IMR-90 (cell line): ENCODE measurements at regions not wholly inside any gene's neighbourhood (a gene's known extent, or its start where the extent isn't known, plus 50 kb on each side); places are given as distances from the start of the nearest gene placed in this dataset.

ENCODE experiments used
- ATAC-seq: fragments of 200-7000 bp; cut with Tn5 transposase; 2 replicates; pipeline ENCODE4 v1.9.1; 2020; ENCODE audit warnings: low read depth, mild to moderate bottlenecking, moderate library complexity
- BruUV-seq: library from RNA; stranded (reverse); fragments of 400-500 nt; replicated peaks from 2 replicates; lab custom pipeline; 2021; lab: Mats Ljungman, UMichigan
- CTCF ChIA-PET: fragments of 300-600 bp; formaldehyde crosslinking; extraction: SDS; loops from one replicate; lab custom pipeline; 2021; ENCODE audit warnings: antibody characterized with exemption; lab: Yijun Ruan, JAX
- POLR2A ChIA-PET: fragments of 300-600 bp; sonication (Branson Sonifier 250); formaldehyde crosslinking; loops from one replicate; lab custom pipeline; 2022; ENCODE audit warnings: antibody characterized with exemption; ENCODE audit not compliant: unreplicated experiment; lab: Charles Lee
- DNase-seq: peaks from one replicate; pipeline ENCODE4 v3.0.0; 2013
- H2AFZ ChIP-seq: replicated peaks from 2 replicates; pipeline ENCODE3; 2013; ENCODE audit warnings: low read length, mild to moderate bottlenecking; ENCODE audit not compliant: poor library complexity
- H2AK5ac ChIP-seq: 2 replicates; pipeline ENCODE4 v1.6.1; 2013; ENCODE audit warnings: low read depth, low read length, inconsistent platforms
- H2AK9ac ChIP-seq: replicated peaks from 2 replicates; pipeline ENCODE3; 2013; ENCODE audit warnings: mild to moderate bottlenecking, low read depth, low read length, moderate library complexity; ENCODE audit not compliant: poor library complexity
- H2BK120ac ChIP-seq: 2 replicates; pipeline ENCODE4 v1.6.1; 2013; ENCODE audit warnings: low read depth, low read length, inconsistent platforms
- H2BK15ac ChIP-seq: 3 replicates; pipeline ENCODE4 v1.6.1; 2013; ENCODE audit warnings: low read depth, low read length, inconsistent platforms
- H2BK20ac ChIP-seq: 2 replicates; pipeline ENCODE4 v1.6.1; 2013; ENCODE audit warnings: low read depth, mild to moderate bottlenecking, inconsistent platforms, low read length, moderate library complexity
- H2BK5ac ChIP-seq: 2 replicates; pipeline ENCODE4 v1.6.1; 2013; ENCODE audit warnings: mild to moderate bottlenecking, low read depth, low read length, inconsistent platforms; ENCODE audit not compliant: poor library complexity, severe bottlenecking
- H3K14ac ChIP-seq: replicated peaks from 2 replicates; pipeline ENCODE4 v1.6.1; 2013; ENCODE audit warnings: low read depth, low read length, inconsistent platforms
- H3K18ac ChIP-seq: 2 replicates; pipeline ENCODE4 v1.6.1; 2013; ENCODE audit warnings: low read depth, low read length, control low read depth
- H3K23ac ChIP-seq: 2 replicates; pipeline ENCODE4 v1.6.1; 2013; ENCODE audit warnings: low read depth, low read length, inconsistent platforms
- H3K27ac ChIP-seq: 2 replicates; pipeline ENCODE4 v1.5.1; 2013; ENCODE audit warnings: mild to moderate bottlenecking, control low read depth, low read length; ENCODE audit not compliant: insufficient read depth
- H3K27me3 ChIP-seq: 2 replicates; pipeline ENCODE4 v1.6.1; 2013; ENCODE audit warnings: low read length; ENCODE audit not compliant: control insufficient read depth, insufficient read depth
- H3K36me3 ChIP-seq: 2 replicates; pipeline ENCODE4 v1.6.1; 2013; ENCODE audit warnings: low read length, mixed read lengths; ENCODE audit not compliant: control insufficient read depth, insufficient read depth
- H3K4ac ChIP-seq: 2 replicates; pipeline ENCODE4 v1.6.1; 2013; ENCODE audit warnings: low read depth, low read length, inconsistent platforms
- H3K4me1 ChIP-seq: 2 replicates; pipeline ENCODE4 v1.6.1; 2013; ENCODE audit warnings: low read length, mixed read lengths; ENCODE audit not compliant: control insufficient read depth, insufficient read depth
- H3K4me2 ChIP-seq: 2 replicates; pipeline ENCODE4 v1.6.1; 2013; ENCODE audit warnings: low read depth, mild to moderate bottlenecking, control low read depth, low read length, moderate library complexity
- H3K4me3 ChIP-seq: 2 replicates; pipeline ENCODE4 v1.5.1; 2013; ENCODE audit warnings: low read depth, mild to moderate bottlenecking, control low read depth, low read length, moderate library complexity; ENCODE audit not compliant: insufficient read depth
- H3K56ac ChIP-seq: 2 replicates; pipeline ENCODE4 v1.6.1; 2013; ENCODE audit warnings: low read length, inconsistent platforms; ENCODE audit not compliant: insufficient read depth; ENCODE audit errors: extremely low read depth
- H3K79me1 ChIP-seq, 2 experiments: 2 replicates each; pipeline ENCODE4 v1.6.1; 2013; ENCODE audit warnings: low read length in 2 of 2, inconsistent platforms in 1 of 2, low read depth in 1 of 2
- H3K9ac ChIP-seq: 2 replicates; pipeline ENCODE4 v1.6.1; 2013; ENCODE audit warnings: low read depth, low read length, control low read depth
- H3K9me1 ChIP-seq: 2 replicates; pipeline ENCODE4 v1.6.1; 2013; ENCODE audit warnings: low read length, inconsistent platforms; ENCODE audit not compliant: insufficient read depth
- H3K9me3 ChIP-seq: 2 replicates; pipeline ENCODE4 v1.6.1; 2013; ENCODE audit warnings: low read length; ENCODE audit not compliant: control insufficient read depth, insufficient read depth
- H4K20me1 ChIP-seq: 2 replicates; pipeline ENCODE4 v1.6.1; 2013; ENCODE audit warnings: low read length, inconsistent platforms; ENCODE audit not compliant: insufficient read depth
- H4K5ac ChIP-seq: 2 replicates; pipeline ENCODE4 v1.6.1; 2013; ENCODE audit warnings: mild to moderate bottlenecking, low read depth, low read length, control low read depth
- H4K8ac ChIP-seq, 2 experiments: 2 replicates each; pipeline ENCODE4 v1.6.1; 2013; ENCODE audit warnings: low read depth in 2 of 2, low read length in 2 of 2, control low read depth in 1 of 2, inconsistent platforms in 1 of 2
- H4K91ac ChIP-seq: 2 replicates; pipeline ENCODE4 v1.6.1; 2013; ENCODE audit warnings: low read depth, low read length, inconsistent platforms; ENCODE audit not compliant: insufficient read depth
- BHLHE40 ChIP-seq: fragments of 150-350 bp; IDR thresholded peaks from 2 replicates; pipeline ENCODE4 v1.6.1; 2016; ENCODE audit warnings: mild to moderate bottlenecking, low read depth, low read length
- CEBPB ChIP-seq: IDR thresholded peaks from 2 replicates; pipeline ENCODE4 v1.6.1; 2012; ENCODE audit warnings: low read depth, low read length, improper control_type of control experiment
- CHD1 ChIP-seq: IDR thresholded peaks from 2 replicates; pipeline ENCODE4 v1.6.1; 2012; ENCODE audit warnings: low read depth, low read length, improper control_type of control experiment
- FOS ChIP-seq: fragments of 150-350 bp; IDR thresholded peaks from 2 replicates; pipeline ENCODE4 v1.6.1; 2016; ENCODE audit warnings: low read depth, low read length
- MAFK ChIP-seq: IDR thresholded peaks from 2 replicates; pipeline ENCODE4 v1.6.1; 2012; ENCODE audit warnings: low read depth, low read length, improper control_type of control experiment
- MXI1 ChIP-seq: IDR thresholded peaks from 2 replicates; pipeline ENCODE4 v1.6.1; 2012; ENCODE audit warnings: low read depth, mild to moderate bottlenecking, low read length, moderate library complexity, borderline replicate concordance
- POLR2A ChIP-seq: IDR thresholded peaks from 2 replicates; pipeline ENCODE4 v1.6.1; 2012; ENCODE audit warnings: mild to moderate bottlenecking, low read depth, low read length
- RFX5 ChIP-seq: IDR thresholded peaks from 2 replicates; pipeline ENCODE4 v1.8.0; 2012; ENCODE audit warnings: low read depth, mild to moderate bottlenecking, low read length, moderate library complexity
- SMC3 ChIP-seq: fragments of 150-350 bp; IDR thresholded peaks from 2 replicates; pipeline ENCODE4 v1.6.1; 2016; ENCODE audit warnings: low read depth, mild to moderate bottlenecking, antibody characterized with exemption, low read length, moderate library complexity
- whole genome bisulfite sequencing, 2 experiments: methylation state at CpG; one replicate each; pipeline versions ENCODE4 v1.1.5 to v1.1.7; 2013; ENCODE audit warnings: missing lambda C conversion rate in 2 of 2; ENCODE audit not compliant: insufficient read length in 1 of 2; ENCODE audit errors: extremely low coverage in 2 of 2; 5-methylcytosine and 5-hydroxymethylcytosine counted together
- dilution Hi-C: fragments of 300-500 bp; cut with HindIII; formaldehyde crosslinking; loops from one replicate; pipeline ENCODE4 v1.14.3; 2018; ENCODE audit warnings: low sequenced_read_pairs; ENCODE audit not compliant: unreplicated experiment
- in situ Hi-C: fragments of 300-500 bp; cut with MboI; formaldehyde crosslinking; loops from 3 replicates; pipeline ENCODE4 v1.14.3; 2019; ENCODE audit warnings: low sequenced_read_pairs, inconsistent platforms, mixed read lengths
- intact Hi-C: fragments of 100-400 bp; cut with micrococcal nuclease; formaldehyde crosslinking; loops from 2 replicates; pipeline ENCODE4 v1.10.0; 2022
- TF ChIP-seq, protein P1 (sequence below): conservative IDR thresholded peaks from 2 replicates; pipeline ENCODE4 v1.5.1; 2012; ENCODE audit warnings: mild to moderate bottlenecking, low read depth, low read length, improper control_type of control experiment
- TF ChIP-seq, protein P2 (sequence below): fragments of 150-350 bp; IDR thresholded peaks from 2 replicates; pipeline ENCODE4 v1.6.1; 2017; ENCODE audit warnings: mild to moderate bottlenecking, antibody characterized with exemption, low read length, low read depth

DNA sequence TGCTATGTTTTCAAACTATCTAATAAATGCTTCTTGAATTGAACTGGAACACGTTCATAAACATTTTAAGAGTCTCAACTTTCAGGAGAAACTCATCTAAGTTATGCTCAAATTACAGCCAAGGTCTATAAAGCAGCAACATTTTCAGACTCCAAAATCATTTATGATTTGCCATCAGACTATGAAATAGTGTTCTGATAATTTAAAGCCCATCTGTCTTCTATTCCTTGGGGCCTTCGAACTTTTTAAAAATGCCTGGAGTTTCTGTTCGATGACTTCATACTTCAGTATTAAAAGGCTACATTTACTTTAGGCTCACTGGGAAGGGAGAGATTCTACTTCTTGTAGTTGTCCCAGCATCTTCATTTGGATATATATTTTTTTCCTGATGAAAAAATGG, 73.6 kb upstream of the NXPH2 start:
- H4K5ac ChIP-seq = no peak overlapping the region
- no peak overlapping the region for H2AK9ac ChIP-seq
- H3K4me2 ChIP-seq = no peak overlapping the region
- H3K56ac ChIP-seq = no peak overlapping the region
- H3K9me3 ChIP-seq = peaks cover 1% of the 10 kb centered on the region; the same call in 1 of the 2 replicates
- dilution Hi-C loops = no loop called here
- no peak overlapping the region for H2BK120ac ChIP-seq
- no peak overlapping the region for H2AFZ ChIP-seq
- WGBS, 2 experiments = 0% methylated on average over 1 of the region's 3 CpGs; no CpG with 5 or more reads in 1 of the 2 experiments
- no peak overlapping the region for H3K23ac ChIP-seq
- no peak overlapping the region for H3K14ac ChIP-seq
- in situ Hi-C loops = no loop called here
- H3K4ac ChIP-seq = no peak overlapping the region
- no peaks in the 10 kb centered on the region for H3K4me1 ChIP-seq
- no peaks in the 10 kb centered on the region for H3K36me3 ChIP-seq
- DNase-seq (no peak), ATAC-seq (no peak)
- no peak overlapping the region for H2BK20ac ChIP-seq
- TF ChIP-seq CEBPB = no peak
- no peak for TF ChIP-seq MAFK
- no peak for TF ChIP-seq SMC3
- no peak for TF ChIP-seq BHLHE40
- no peak for TF ChIP-seq RFX5
- TF ChIP-seq MXI1 = no peak
- TF ChIP-seq, protein P1, sequence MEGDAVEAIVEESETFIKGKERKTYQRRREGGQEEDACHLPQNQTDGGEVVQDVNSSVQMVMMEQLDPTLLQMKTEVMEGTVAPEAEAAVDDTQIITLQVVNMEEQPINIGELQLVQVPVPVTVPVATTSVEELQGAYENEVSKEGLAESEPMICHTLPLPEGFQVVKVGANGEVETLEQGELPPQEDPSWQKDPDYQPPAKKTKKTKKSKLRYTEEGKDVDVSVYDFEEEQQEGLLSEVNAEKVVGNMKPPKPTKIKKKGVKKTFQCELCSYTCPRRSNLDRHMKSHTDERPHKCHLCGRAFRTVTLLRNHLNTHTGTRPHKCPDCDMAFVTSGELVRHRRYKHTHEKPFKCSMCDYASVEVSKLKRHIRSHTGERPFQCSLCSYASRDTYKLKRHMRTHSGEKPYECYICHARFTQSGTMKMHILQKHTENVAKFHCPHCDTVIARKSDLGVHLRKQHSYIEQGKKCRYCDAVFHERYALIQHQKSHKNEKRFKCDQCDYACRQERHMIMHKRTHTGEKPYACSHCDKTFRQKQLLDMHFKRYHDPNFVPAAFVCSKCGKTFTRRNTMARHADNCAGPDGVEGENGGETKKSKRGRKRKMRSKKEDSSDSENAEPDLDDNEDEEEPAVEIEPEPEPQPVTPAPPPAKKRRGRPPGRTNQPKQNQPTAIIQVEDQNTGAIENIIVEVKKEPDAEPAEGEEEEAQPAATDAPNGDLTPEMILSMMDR = no peak
- no peak for TF ChIP-seq CHD1
- no peak for TF ChIP-seq POLR2A
- no peak for TF ChIP-seq FOS
- TF ChIP-seq, protein P2, sequence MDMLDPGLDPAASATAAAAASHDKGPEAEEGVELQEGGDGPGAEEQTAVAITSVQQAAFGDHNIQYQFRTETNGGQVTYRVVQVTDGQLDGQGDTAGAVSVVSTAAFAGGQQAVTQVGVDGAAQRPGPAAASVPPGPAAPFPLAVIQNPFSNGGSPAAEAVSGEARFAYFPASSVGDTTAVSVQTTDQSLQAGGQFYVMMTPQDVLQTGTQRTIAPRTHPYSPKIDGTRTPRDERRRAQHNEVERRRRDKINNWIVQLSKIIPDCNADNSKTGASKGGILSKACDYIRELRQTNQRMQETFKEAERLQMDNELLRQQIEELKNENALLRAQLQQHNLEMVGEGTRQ = no peak
- ChIA-PET CTCF (no interaction called here), POLR2A (no interaction called here)
- H2AK5ac ChIP-seq = no peak overlapping the region
- no peaks in the 10 kb centered on the region for H3K9me1 ChIP-seq
- no peak overlapping the region for H3K4me3 ChIP-seq
- intact Hi-C loops = no loop called here
- H3K9ac ChIP-seq = no peak overlapping the region
- no peak overlapping the region for H4K91ac ChIP-seq
- H3K18ac ChIP-seq = no peak overlapping the region
- H3K79me1 ChIP-seq = no peaks in the 10 kb centered on the region
- H3K27me3 ChIP-seq = no peaks in the 10 kb centered on the region
- H2BK5ac ChIP-seq = no peak overlapping the region
- H2BK15ac ChIP-seq = no peak overlapping the region
- no TSS peak for BruUV-seq
- H4K8ac ChIP-seq = no peak overlapping the region
- H4K20me1 ChIP-seq = no peaks in the 10 kb centered on the region
- H3K27ac ChIP-seq = no peak overlapping the region
